HepG2 (cell line): ENCODE measurements at regions not wholly inside any gene's neighbourhood (a gene's known extent, or its start where the extent isn't known, plus 50 kb on each side); places are given as distances from the start of the nearest gene placed in this dataset.

Experiments used
- ATAC-seq: fragments of 200-7000 bp; cut with Tn5 transposase; 3 replicates; pipeline ENCODE4 v1.9.1; 2020; ENCODE audit warnings: mild to moderate bottlenecking, moderate library complexity
- BruUV-seq: library from RNA; stranded (reverse); fragments of 400-500 nt; replicated peaks from 2 replicates; lab custom pipeline; 2021; lab: Mats Ljungman, UMichigan
- CTCF ChIA-PET: fragments of 300-600 bp; formaldehyde crosslinking; extraction: SDS; loops from one replicate; lab custom pipeline; 2021; ENCODE audit warnings: low total read pairs, inconsistent platforms, low intra/inter-chr PET ratio; lab: Yijun Ruan, JAX
- POLR2A ChIA-PET: fragments of 350-600 bp; sonication (Branson Sonifier 250); formaldehyde crosslinking; loops from one replicate; lab custom pipeline; 2020; ENCODE audit warnings: antibody characterized with exemption, inconsistent platforms; lab: Yijun Ruan, JAX
- DNase-seq: peaks from one replicate; pipeline ENCODE4 v3.0.0-alpha.2; 2015; ENCODE audit warnings: low spot score
- FAIRE-seq: peaks from 3 replicates; lab custom pipeline; 2011; peaks lifted over from hg19 to GRCh38; lab: Jason Lieb, UNC
- H2AFZ ChIP-seq: one replicate; pipeline ENCODE4 v1.6.1; 2011; ENCODE audit warnings: low read length, inconsistent platforms
- H3K27ac ChIP-seq: fragments of 300-600 bp; 3 replicates; pipeline ENCODE4 v1.8.0; 2011; ENCODE audit warnings: mixed run types, mild to moderate bottlenecking, mixed read lengths, low read length, inconsistent platforms; ENCODE audit not compliant: insufficient read depth; ENCODE audit errors: extremely low read length
- H3K27me3 ChIP-seq, 2 experiments: fragments of 200-600 bp in 1 of 2; 2 replicates in 1 of 2; 3 replicates in 1 of 2; pipeline versions ENCODE4 v1.6.0 to v1.8.0; 2011; ENCODE audit warnings: low read length in 2 of 2, mild to moderate bottlenecking in 2 of 2, moderate library complexity in 2 of 2, inconsistent platforms in 1 of 2; ENCODE audit not compliant: insufficient read depth in 2 of 2, control insufficient read depth in 1 of 2
- H3K36me3 ChIP-seq, 2 experiments: fragments of 200-600 bp in 1 of 2; replicated peaks in 1 of 2; 2 replicates in 1 of 2; 3 replicates in 1 of 2; pipeline versions ENCODE4 v1.5.1 to v1.8.0; 2011; ENCODE audit warnings: low read length in 2 of 2, inconsistent platforms in 1 of 2; ENCODE audit not compliant: insufficient read depth in 2 of 2, control insufficient read depth in 1 of 2
- H3K4me1 ChIP-seq: 2 replicates; pipeline ENCODE4 v1.5.1; 2012; ENCODE audit warnings: low read length, inconsistent platforms; ENCODE audit not compliant: insufficient read depth
- H3K4me2 ChIP-seq: 2 replicates; pipeline ENCODE4 v1.6.0; 2011; ENCODE audit warnings: low read depth, low read length, inconsistent platforms
- H3K4me3 ChIP-seq, 3 experiments: fragments of 200-600 bp in 1 of 3; sonication (generic), shearing (Covaris generic) in 1 of 3; replicated peaks in 1 of 3; 2 replicates each; pipeline ENCODE4 v1.5.1; 2011 to 2016; ENCODE audit warnings: low read length in 3 of 3, inconsistent platforms in 2 of 3, low read depth in 2 of 3, mild to moderate bottlenecking in 2 of 3, control low read depth in 1 of 3, mixed read lengths in 1 of 3; ENCODE audit not compliant: insufficient read depth in 1 of 3
- H3K79me2 ChIP-seq: one replicate; pipeline ENCODE4 v1.6.1; 2011; ENCODE audit warnings: low read length, inconsistent platforms; ENCODE audit not compliant: insufficient read depth
- H3K9ac ChIP-seq: 2 replicates; pipeline ENCODE4 v1.6.0; 2011; ENCODE audit warnings: mild to moderate bottlenecking, low read depth, low read length, inconsistent platforms; ENCODE audit not compliant: insufficient read depth
- H3K9me3 ChIP-seq: 2 replicates; pipeline ENCODE4 v1.5.1; 2012; ENCODE audit warnings: mild to moderate bottlenecking, low read length
- H4K20me1 ChIP-seq: 2 replicates; pipeline ENCODE4 v1.6.0; 2011; ENCODE audit warnings: inconsistent platforms, mild to moderate bottlenecking, low read length, moderate library complexity; ENCODE audit not compliant: insufficient read depth
- BATF2 ChIP-seq: sonication (generic); formaldehyde crosslinking; IDR thresholded peaks from 2 replicates; pipeline ENCODE4 v1.8.0; 2022; ENCODE audit warnings: mild to moderate bottlenecking, missing genetic modification reagents, moderate library complexity
- CENPBD1 ChIP-seq: sonication (generic); formaldehyde crosslinking; IDR thresholded peaks from 2 replicates; pipeline ENCODE4 v1.8.0; 2022; ENCODE audit warnings: missing genetic modification reagents, low read depth, mild to moderate bottlenecking, borderline replicate concordance
- CREB1 ChIP-seq, 2 experiments: fragments of 450-650 bp in 1 of 2; IDR thresholded peaks; 2 replicates each; pipeline ENCODE4 v1.6.1; 2016 to 2017; ENCODE audit warnings: control low read depth in 1 of 2, mild to moderate bottlenecking in 1 of 2, missing compliant biosample characterization in 1 of 2, missing genetic modification characterization in 1 of 2
- FOXA1 ChIP-seq, 2 experiments: fragments of 450-650 bp in 1 of 2; sonication (generic) in 1 of 2; formaldehyde crosslinking in 1 of 2; IDR thresholded peaks; 2 replicates each; pipeline versions ENCODE4 v1.4.0 to v1.6.1; 2016 to 2020; ENCODE audit warnings: missing genetic modification reagents in 1 of 2
- FOXP1 ChIP-seq, 2 experiments: fragments of 450-650 bp in 1 of 2; IDR thresholded peaks; 2 replicates each; pipeline ENCODE4 v1.6.1; 2017 to 2018; ENCODE audit warnings: antibody characterized with exemption in 1 of 2
- JARID2 ChIP-seq: sonication (generic); formaldehyde crosslinking; IDR thresholded peaks from 2 replicates; pipeline ENCODE4 v1.8.1; 2023; ENCODE audit warnings: missing genetic modification reagents, inconsistent platforms; ENCODE audit not compliant: insufficient replicate concordance
- KDM5B ChIP-seq: sonication (generic); formaldehyde crosslinking; IDR thresholded peaks from 2 replicates; pipeline ENCODE4 v1.4.0; 2020; ENCODE audit warnings: missing genetic modification reagents, mild to moderate bottlenecking, borderline replicate concordance
- MTA1 ChIP-seq: sonication (generic); formaldehyde crosslinking; IDR thresholded peaks from 2 replicates; pipeline ENCODE4 v1.4.0; 2020; ENCODE audit warnings: missing genetic modification reagents, mild to moderate bottlenecking, borderline replicate concordance
- MTF1 ChIP-seq: sonication (generic); formaldehyde crosslinking; IDR thresholded peaks from 2 replicates; pipeline ENCODE4 v1.5.0; 2020; ENCODE audit warnings: missing genetic modification reagents
- PAWR ChIP-seq: sonication (generic); formaldehyde crosslinking; IDR thresholded peaks from 2 replicates; pipeline ENCODE4 v1.4.0; 2020; ENCODE audit warnings: missing genetic modification reagents, mild to moderate bottlenecking, borderline replicate concordance
- PRPF4 ChIP-seq: fragments of 200-400 bp; formaldehyde crosslinking; IDR thresholded peaks from 2 replicates; pipeline ENCODE4 v1.6.1; 2016; ENCODE audit warnings: low read length, low read depth; ENCODE audit not compliant: poor library complexity, severe bottlenecking
- RFX1 ChIP-seq: fragments of 450-650 bp; IDR thresholded peaks from 2 replicates; pipeline ENCODE4 v1.6.1; 2017
- SNAPC5 ChIP-seq: sonication (generic); formaldehyde crosslinking; IDR thresholded peaks from 2 replicates; pipeline ENCODE4 v1.8.1; 2023; ENCODE audit warnings: mild to moderate bottlenecking, missing genetic modification reagents, borderline replicate concordance
- SRSF9 ChIP-seq: fragments of 200-400 bp; formaldehyde crosslinking; IDR thresholded peaks from 2 replicates; pipeline ENCODE4 v1.6.1; 2018; ENCODE audit warnings: borderline replicate concordance, mild to moderate bottlenecking, low read depth, low read length; ENCODE audit not compliant: insufficient read depth, poor library complexity, severe bottlenecking
- TCF7L2 ChIP-seq: IDR thresholded peaks from 2 replicates; pipeline ENCODE4 v1.6.1; 2011; ENCODE audit warnings: mild to moderate bottlenecking, low read depth, low read length, moderate library complexity
- XRCC5 ChIP-seq: fragments of 200-400 bp; formaldehyde crosslinking; optimal IDR thresholded peaks from 2 replicates; pipeline ENCODE3; 2017; ENCODE audit warnings: mild to moderate bottlenecking, low read length
- ZC3H13 ChIP-seq: sonication (generic); formaldehyde crosslinking; IDR thresholded peaks from 2 replicates; pipeline ENCODE4 v1.8.1; 2023; ENCODE audit warnings: mild to moderate bottlenecking, missing genetic modification reagents, moderate library complexity
- ZMYM2 ChIP-seq: sonication (generic); formaldehyde crosslinking; IDR thresholded peaks from 2 replicates; pipeline ENCODE4 v1.8.0; 2022; ENCODE audit warnings: mild to moderate bottlenecking, missing genetic modification reagents
- ZNF761 ChIP-seq: sonication (generic); formaldehyde crosslinking; conservative IDR thresholded peaks from 2 replicates; pipeline ENCODE4 v1.4.0; 2020; ENCODE audit warnings: mild to moderate bottlenecking, missing genetic modification reagents
- WGBS: methylation state at CpG from one replicate; pipeline ENCODE4 v1.1.6; 2017; ENCODE audit warnings: low lambda C conversion rate; 5-methylcytosine and 5-hydroxymethylcytosine counted together
- in situ Hi-C: cut with HindIII; loops from 2 replicates; pipeline ENCODE4 v1.10.0; 2017; ENCODE audit warnings: low pct_unique_long_range_greater_than_20kb; ENCODE audit not compliant: extremely low pct_ligation_motif_present
- intact Hi-C: fragments of 100-400 bp; cut with micrococcal nuclease; formaldehyde crosslinking; loops from one replicate; pipeline ENCODE4 v1.10.0; 2022; ENCODE audit not compliant: unreplicated experiment

GRCh38 chr13:81383444-81383843, 1042.5 kb upstream of the SPRY2 start:
- ChIA-PET CTCF (no interaction called here), POLR2A (no interaction called here)
- no TSS peak for BruUV-seq
- no peaks in the 10 kb centered on the region for H3K4me1 ChIP-seq
- DNase-seq (no peak), FAIRE-seq (no peak), ATAC-seq (no peak)
- H3K4me3 ChIP-seq = no peak overlapping the region
- no peak overlapping the region for H3K27ac ChIP-seq
- in situ Hi-C loops = no loop called here
- TF ChIP-seq MTA1 (CRISPR knock-in tag) (no peak), CREB1 (IDR thresholded peaks at IDR 0.05) (no peak), CREB1 (CRISPR knock-in tag; IDR thresholded peaks at IDR 0.05) (no peak), TCF7L2 (no peak), FOXP1 (IDR thresholded peaks at IDR 0.05) (no peak), FOXP1 (CRISPR knock-in tag; IDR thresholded peaks at IDR 0.05) (no peak), SNAPC5 (CRISPR knock-in tag) (no peak), ZNF761 (no peak), SRSF9 (no peak)
- intact Hi-C loops = no loop called here
- WGBS = 16% methylated on average over 5 of the region's 5 CpGs
- no peaks in the 10 kb centered on the region for H3K36me3 ChIP-seq
- H3K4me2 ChIP-seq = no peak overlapping the region
- no peaks in the 10 kb centered on the region for H4K20me1 ChIP-seq
- H3K79me2 ChIP-seq = no peaks in the 10 kb centered on the region
- no peaks in the 10 kb centered on the region for H3K9me3 ChIP-seq
- no peak overlapping the region for H2AFZ ChIP-seq
- no peaks in the 10 kb centered on the region for H3K27me3 ChIP-seq
- no peak overlapping the region for H3K9ac ChIP-seq

GRCh38 chr13:81382246-81382645, 1041.3 kb upstream of the SPRY2 start:
- FAIRE-seq = no peak
- no peak for ATAC-seq
- whole genome bisulfite sequencing = 0% methylated on average over 1 of the region's 1 CpG
- Histone ChIP-seq H3K79me2 (no peaks in the 10 kb centered on the region), H3K9ac (no peak overlapping the region), H3K27me3 (no peaks in the 10 kb centered on the region), H3K9me3 (no peaks in the 10 kb centered on the region), H4K20me1 (no peaks in the 10 kb centered on the region), H3K4me1 (no peaks in the 10 kb centered on the region), H3K36me3 (no peaks in the 10 kb centered on the region), H3K4me2 (no peak overlapping the region), H3K27ac (no peak overlapping the region), H2AFZ (no peak overlapping the region), H3K4me3 (no peak overlapping the region)
- intact Hi-C loops (no loop called here), in situ Hi-C loops (no loop called here)
- no peak for DNase-seq
- CTCF ChIA-PET = no interaction called here
- BruUV-seq = no TSS peak
- POLR2A ChIA-PET = no interaction called here
- no peak for TF ChIP-seq XRCC5
- TF ChIP-seq RFX1 = no peak
- no peak for TF ChIP-seq PRPF4
- TF ChIP-seq KDM5B (CRISPR knock-in tag) = no peak
- TF ChIP-seq FOXA1 (IDR thresholded peaks at IDR 0.05) = no peak
- TF ChIP-seq FOXA1 (CRISPR knock-in tag; IDR thresholded peaks at IDR 0.05) = no peak
- no peak for TF ChIP-seq PAWR
- no peak for TF ChIP-seq MTF1
- no peak for TF ChIP-seq ZC3H13
- no peak for TF ChIP-seq BATF2
- TF ChIP-seq CENPBD1 (CRISPR knock-in tag) = no peak
- TF ChIP-seq ZMYM2 (CRISPR knock-in tag) = no peak
- no peak for TF ChIP-seq JARID2 (CRISPR knock-in tag)
